Forelimb muscle (tissue), 1 donor: ENCODE measurements at regions not wholly inside any gene's neighbourhood (a gene's known extent, or its start where the extent isn't known, plus 50 kb on each side); places are given as distances from the start of the nearest gene placed in this dataset.

Source experiments
- DNase-seq: peaks from one replicate; pipeline ENCODE4 v3.0.0-alpha.2; 2013; ENCODE audit warnings: low read depth

DNA sequence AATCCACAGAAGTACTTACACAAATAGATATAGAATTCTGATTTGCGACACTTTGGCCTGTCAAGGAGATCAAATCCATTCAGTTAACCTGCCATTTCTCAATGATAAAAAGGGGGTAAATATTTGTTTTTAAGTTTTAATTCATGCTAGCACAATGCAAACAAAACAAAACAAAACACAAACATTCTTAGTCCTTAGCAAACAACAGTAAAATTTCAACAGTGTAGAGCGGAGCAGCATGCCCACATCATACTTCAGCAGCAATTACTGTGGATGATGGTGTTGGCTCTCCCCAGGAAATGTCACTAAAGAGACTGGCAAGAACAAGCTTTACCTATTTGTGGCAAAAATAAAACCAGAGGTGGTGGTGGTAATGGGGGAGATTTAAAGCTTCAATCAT lies 625.2 kb upstream of the PCDH20 start:
- DNase-seq, result no peak

DNA sequence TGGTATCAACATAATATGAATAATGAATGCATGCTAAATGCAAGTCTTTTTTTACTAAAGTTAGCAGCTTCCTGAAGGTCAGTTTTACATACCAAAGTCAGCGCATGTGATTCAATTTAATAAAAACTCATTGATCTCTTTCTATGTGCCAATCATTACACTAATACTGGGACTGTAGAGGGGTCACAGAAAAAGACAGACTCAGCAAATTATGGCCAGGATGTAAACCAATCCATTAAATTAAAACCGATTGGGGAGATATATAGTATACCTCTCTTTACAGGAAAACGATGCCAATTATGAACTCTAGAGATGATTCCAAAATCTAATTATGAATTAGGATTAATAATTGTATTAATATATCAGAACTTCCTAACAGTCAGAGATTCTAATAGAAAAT lies 624.4 kb upstream of the PCDH20 start:
- no peak for DNase-seq

DNA sequence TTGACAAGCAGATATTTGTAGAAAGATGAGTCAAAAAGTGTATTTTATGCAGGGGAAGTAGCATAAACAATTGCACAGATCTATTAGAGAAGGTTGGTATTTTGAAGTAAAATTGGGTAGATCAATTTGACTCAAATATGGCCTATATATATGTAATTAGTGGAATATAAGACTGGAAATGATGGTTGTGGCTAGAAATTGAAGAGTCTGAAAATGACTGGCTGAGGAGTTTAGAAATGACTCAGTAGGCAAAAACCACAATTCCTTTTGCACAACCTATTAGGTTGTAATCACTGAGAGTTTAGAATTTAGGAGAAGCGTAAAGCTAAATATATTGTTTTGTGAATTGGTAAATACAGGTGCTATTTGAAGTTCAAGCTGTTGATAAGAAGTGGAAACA lies 622.6 kb upstream of the PCDH20 start:
- no peak for DNase-seq

DNA sequence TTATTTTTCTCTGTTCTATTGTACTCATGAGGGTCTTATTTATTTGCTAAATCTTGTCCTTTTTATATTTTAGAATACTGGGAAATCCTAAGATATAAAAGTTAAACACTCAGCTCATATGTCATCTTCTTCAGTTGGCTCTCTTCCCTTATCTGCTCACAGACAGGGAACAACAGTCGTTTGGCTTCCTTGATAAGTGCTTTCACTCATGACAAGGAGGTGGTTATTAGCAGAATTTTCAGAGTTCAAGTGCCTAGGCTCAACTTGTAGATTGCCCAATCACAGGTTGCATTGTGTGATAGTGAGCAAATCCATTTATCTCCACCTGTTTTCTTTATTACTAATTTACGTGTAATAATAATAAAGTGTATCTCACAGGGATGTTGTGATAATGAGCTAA lies 620.3 kb upstream of the PCDH20 start:
- no peak for DNase-seq

DNA sequence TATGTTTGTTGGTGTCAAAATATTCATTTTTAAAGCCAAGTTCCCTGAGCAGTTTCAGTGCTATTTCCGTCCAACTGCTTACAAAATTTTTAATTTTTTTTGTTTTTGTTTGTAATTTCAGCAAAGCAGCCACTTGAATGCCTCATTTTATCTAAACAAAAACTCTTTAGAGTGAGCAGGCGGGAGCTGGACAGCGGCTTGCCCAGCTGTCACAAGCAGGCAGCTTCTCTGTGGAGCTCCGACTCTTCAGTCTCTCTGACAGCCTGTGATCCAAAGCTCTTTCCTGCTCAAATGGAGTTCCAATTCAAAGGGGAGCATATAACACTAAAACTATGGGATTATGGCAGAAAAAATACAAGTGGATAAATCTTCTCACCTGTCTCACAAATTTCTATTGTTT lies 618.3 kb upstream of the PCDH20 start:
- DNase-seq, result no peak

DNA sequence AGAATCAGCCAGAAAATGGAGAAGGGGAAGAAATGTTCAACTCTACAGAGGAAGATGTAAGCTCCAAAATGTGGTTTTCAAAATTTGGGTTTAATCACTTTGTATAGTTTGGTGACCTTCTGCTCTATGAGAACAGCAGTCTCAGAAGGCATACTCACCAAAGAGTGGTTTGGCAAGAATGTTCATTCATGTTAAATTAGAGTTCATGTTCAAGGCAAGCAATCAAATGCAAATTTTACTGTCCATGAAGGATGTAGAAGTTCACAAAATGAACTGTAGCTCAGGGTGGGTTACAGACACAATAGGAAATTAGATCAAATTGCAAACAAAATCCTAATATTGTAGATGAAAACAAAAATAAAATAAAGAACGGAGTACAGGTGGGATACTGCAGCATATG lies 606.7 kb upstream of the PCDH20 start:
- no peak for DNase-seq

DNA sequence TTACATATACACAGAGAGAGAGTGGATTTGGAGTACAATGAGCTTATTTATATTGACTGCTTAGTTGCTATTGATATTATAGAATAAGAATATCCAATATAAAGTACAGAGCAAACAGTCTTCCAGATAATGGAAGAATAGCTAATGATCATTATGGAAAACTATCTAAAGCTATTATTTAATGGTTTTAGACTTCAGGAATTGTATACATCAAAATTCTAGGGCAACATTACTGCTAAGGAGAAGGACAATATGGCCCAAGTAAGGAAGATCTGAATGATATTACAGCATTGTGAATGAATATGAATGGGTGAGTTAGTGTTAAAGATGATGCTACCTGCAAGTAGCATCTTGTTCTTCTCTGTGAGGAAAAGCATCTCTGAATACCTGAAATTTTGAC lies 604.2 kb upstream of the PCDH20 start:
- DNase-seq, result no peak

DNA sequence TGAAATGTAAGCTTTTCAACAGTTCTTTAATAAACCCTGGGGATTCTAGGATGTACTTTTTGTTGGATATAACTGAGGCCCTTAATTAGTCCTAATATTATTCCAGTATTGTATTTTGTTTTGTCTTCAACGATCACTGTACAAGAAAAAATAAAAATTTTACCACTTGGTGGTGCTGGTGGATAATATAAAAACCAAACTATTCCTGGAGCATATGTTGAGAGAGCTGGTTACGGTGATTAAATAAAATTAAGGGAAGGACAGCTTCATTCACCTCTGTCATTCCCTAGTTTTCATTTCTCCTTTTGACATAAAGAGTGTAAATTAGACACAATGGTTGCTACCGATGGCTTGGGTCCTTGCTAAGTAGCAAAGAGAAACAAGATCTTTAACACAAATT lies 598.6 kb upstream of the PCDH20 start:
- no peak for DNase-seq

DNA sequence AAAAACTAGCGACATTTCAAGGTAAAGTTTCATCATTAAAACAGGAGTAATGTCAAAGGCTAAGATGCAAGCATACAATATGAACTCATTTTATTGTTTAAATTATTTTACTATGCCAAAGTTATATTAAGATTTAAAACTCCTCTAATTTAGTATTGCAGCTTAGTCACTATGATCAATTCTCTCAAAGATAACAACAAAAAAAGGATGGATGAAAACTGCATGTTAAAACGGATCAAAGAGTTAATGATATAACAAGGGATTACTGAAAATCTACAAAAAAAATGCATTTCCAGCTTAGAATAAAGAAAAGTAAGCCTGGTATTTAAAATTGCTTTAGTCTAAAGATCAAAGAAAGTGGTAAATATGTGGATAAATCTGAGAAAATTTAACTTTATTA lies 587.8 kb upstream of the PCDH20 start:
- DNase-seq, result no peak

DNA sequence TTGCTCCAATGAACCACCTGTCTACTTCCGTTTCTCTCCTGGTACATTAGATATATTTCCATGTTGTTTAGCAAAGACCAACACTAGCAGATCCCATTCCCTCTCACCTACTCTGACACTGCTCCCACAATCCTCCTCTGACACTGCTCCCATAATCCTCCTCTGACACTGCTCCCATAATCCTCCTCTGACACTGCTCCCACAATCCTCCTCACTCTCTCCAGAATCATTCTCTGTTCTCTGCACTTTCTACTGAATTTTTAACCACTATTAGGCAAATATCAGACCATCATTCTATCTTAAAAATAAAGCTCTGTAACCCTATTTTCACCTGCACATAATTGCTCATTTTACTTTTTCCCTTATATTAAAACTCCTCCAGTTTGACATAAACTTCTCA lies 578.5 kb upstream of the PCDH20 start:
- DNase-seq, result no peak

DNA sequence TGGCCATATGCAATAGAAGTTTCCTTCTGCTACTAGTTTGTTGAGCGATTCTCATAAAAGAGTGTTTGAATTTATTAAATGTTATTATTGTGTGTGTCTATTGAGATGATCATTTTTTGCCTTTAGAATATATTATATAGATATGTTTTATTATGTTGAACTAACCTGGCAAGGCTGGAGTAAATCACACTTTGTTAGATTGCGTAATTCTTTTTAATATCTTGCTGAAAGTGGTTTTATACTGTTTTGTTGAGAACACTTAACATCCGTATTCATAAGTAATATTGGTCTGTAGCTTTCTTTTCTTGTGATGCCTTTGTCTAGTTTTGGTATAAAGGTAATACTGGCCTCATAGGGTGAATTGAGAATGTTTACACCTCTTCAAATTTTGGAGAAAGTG lies 574.3 kb upstream of the PCDH20 start:
- DNase-seq, result no peak

DNA sequence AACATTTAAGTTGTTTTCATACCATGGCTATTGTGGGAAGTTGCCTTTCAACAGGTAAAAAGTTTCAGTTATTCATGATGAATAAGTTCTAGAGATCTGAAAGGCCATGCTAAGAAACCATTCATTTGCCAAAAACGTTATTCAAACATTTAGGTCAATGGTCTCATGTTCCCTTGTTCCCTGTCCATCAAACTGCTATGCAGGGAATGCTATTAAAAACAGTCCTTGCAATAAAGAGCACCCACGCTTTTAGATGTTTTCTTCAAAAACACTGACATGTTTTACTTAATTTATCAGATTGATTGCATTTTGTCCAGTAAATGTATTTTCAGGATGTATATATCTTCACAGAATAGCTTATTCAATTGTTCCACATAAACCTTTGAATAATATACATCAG lies 573.2 kb upstream of the PCDH20 start:
- DNase-seq, result no peak

DNA sequence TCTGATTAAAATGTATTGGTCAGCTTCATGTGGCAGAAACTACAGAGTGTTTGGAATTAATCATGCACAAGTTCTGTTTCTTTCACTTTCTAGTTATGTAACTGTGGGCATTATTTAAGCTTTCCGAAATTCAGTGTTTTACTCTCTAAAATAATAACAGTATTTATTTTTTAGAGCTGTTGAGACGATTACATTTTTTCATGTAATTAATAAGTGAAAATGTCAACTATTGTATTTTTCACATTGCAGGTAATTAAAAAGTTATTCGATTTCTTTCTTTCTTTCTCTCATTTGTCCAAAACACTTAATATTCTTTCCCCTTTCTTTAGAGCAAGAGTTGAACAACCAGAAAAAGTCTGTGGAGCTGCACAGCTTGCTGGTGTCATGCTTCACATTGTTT lies 559.4 kb upstream of the PCDH20 start:
- no peak for DNase-seq

DNA sequence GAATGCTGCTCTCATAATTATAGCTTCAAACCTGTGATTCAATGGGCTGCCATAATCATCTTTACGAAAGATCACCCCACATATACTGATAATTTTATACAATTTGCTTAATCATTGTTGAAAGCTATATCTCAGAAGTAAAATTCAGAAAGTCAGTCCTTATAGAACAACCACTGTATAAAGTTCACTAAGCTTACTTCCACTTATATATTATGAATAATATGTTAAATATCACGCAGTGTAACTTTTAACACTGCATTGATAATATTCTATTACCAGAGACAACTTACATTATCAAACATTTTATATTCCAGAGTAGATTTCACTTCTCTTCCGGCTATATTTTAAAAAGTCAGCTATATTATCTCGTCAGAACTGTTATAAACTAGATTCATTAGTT lies 550.1 kb upstream of the PCDH20 start:
- DNase-seq, result no peak

DNA sequence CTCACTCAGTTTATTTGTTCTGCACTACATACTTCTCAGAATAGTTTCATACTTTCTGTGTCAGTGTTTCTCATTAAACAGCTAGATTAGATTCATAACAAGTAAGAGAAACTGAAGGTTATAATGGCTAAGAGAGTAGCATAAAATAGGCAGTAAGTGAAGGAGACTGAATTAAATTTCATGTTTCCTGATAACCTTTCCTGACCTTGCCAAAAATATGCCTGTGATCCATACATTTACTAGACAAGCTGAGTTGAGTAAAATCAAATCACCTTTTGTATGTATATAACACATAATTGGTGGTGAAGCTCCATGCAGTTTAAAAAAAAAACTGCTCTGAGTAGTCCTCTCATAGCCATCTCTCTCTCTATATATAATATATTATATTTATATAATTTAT lies 545.3 kb upstream of the PCDH20 start:
- DNase-seq, result no peak

DNA sequence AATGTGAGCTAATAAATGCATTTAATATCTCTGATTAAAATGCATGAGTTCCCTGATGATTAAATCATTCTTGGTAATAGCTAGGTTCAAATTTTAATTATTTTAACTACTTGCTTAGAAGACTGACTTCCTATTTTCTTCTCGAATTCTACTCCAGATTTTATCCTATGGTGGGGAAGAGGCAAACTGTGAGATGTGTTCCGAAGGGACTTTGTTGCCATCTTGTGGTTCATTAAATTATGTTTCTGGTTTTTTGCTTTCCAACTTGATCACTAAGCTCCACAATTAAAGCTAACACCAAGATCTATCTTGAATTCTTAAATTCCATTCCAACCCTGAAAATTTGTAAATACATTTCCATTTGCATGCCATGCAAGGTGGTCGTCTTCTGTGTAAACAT lies 538.4 kb upstream of the PCDH20 start:
- peak; percentile 24 for DNase-seq

DNA sequence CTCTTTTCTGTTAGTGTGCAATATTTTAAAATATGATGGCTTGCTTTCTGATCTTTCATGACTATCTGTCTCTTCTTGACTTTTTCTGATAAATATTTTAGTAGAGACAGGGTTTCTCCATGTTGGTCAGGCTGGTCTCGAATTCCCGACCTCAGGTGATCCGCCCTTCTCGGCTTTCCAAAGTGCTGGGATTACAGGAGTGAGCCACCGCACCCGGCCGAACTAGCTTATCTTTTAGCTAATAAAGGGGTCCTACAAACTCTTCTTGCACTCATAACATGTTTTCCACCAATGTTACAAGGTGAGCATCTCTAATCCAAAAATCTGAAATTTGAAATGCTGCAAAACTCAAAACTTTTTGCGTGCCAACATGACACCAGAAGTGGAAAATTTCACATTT lies 535.2 kb upstream of the PCDH20 start:
- DNase-seq, result no peak

DNA sequence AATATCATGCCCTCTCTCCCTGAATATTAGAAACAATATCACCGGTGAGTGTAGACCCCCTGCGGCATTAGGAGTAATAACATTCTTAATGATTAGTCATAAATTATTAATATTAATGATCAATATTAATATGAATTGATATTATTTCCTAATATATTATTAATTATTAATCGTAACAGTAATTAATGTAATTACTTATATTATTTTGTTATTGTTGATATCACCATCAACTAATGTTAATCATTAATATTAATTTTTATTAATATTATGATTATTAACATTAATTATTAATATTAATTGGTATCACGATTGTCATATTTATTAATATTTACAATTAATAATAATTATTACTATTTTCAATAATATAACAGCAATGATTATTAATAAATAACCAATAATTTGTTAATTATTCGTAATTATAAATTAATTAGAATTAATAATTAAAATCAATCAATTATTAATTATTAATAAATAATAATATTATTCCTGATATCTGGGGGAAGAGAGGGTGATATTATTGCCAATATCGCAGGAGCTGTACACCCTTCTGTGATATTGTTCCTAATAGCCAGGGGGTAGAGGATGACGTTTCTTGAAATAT lies 528.8 kb upstream of the PCDH20 start:
- DNase-seq, result no peak

DNA sequence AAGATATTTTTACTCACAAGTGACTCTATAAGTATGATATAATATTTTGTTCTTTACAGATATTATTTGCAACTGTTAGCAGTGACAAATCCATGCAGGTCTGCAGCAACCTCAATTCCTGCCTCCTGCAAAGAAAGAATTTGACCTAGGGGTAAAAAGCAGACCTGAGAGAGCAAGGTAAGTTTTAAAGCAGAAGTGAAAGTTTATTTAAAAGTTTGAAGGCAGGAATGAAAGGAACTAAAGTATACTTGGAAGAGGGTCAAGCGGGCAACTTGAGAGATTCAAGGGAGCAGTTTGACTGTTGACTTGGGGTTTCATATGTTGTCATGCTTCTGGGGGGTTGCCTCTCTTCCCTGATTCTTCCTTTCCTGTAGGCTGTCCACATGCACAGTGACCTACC lies 520.1 kb upstream of the PCDH20 start:
- DNase-seq, result no peak

DNA sequence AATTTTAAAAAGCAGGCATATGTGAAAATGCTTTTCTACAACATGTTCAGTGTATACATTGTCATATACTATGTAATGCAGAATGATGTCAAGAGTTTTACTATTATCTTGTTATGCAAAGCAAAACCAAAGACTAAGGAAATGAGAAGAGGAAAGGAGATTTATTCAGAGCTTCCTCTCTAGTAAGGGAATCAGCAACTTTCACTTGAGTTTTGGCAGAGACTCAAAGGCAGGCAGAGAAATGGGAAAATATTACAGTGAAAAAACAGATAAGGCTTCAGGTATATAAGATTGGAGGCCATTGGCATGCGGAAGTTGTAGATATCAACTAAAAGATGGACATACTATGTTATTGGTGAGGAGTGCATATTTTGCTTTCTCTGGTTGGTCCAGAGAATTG lies 512.0 kb upstream of the PCDH20 start:
- DNase-seq, result no peak

DNA sequence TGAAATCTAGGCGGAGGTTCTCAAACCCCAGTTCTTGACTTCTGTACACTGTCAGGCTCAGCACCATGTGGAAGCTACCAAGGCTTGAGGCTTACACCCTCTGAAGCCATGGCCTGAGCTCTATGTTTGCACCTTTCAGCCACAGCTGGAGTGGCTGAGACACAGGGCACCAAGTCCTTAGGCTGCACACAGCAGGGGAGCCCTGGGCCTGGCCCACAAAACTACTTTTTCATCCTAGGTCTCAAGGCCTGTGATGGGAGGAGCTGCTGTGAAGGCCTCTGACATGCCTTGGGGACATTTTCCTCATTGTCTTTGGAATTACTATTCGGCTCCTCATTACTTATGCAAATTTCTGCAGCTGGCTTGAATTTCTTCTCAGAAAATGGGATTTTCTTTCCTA lies 503.2 kb upstream of the PCDH20 start:
- DNase-seq, result no peak

DNA sequence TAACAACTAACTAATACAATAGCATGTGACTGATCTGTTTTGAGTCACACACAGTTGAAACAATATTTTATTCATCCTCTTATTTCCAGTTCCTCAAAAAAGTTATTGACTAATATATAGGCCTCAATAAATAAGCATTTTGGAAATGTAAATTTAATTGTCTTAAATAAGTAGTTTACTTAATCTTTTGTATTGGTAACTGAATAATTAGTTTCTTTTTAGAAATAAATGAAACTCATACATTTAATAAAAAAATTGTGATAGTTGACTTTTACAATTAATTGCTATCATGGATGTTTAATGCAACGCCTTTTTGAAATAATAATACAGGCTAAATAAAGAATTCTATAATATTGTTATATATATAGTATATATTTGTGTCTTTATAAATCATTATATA lies 500.8 kb upstream of the PCDH20 start:
- no peak for DNase-seq

DNA sequence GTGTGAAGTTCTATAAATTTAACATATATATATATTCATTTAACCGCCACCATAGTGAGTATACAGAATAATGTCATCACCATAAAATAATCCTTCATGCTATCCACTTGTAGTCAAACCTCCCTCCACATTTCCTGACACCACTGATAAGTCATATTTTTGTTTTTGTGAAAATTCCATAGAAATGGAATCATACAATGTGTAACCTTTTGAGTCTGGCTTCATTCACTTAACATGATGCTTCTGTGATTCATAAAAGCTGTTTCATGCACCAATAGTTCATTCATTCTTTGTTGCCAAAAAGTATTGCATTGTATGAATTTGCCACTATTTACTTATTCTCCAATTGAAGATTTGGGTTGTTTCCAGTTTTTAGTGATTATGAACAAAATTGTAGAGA lies 497.5 kb upstream of the PCDH20 start:
- DNase-seq, result no peak

DNA sequence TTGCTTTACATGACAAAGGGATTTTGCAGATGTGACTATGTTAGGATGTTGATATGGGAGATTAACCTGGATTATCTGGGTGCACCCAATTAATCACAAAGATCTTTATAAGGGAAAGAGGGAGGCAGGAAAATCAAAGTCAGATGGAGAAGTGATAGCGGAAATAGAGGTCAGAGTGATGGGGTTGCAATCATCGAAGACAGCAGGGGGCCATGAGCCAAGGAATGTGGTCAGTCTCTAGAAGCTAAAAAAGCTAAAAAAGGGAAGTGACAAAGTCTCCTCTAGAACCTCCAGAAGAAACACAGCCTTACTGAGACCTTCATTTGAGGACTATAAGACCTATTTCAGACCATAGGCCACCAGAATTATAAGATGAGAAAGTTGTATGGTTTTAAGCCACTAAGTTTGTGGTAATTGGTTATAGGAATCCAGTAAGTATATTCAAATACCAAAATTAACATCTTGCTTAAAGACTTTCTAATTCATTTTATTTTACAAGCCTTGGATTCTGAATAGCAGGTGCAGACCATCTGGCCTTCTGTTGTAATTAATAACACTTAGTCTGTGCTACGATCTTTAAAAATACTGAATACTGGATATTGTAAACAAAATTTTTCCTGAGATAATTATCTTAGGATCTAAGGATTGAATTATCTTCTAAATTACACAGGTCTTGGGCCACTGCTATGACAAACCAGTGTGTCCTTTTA lies 493.4 kb upstream of the PCDH20 start:
- DNase-seq, result no peak
